Suppressor macrophage treated with lipopolysaccharide for 1 hour (primary cell): ENCODE measurements at regions not wholly inside any gene's neighbourhood (a gene's known extent, or its start where the extent isn't known, plus 50 kb on each side); places are given as distances from the start of the nearest gene placed in this dataset.

Experiments used
- DNase-seq, 3 donors: peaks; one replicate each; pipeline ENCODE4 v3.0.0-alpha.2; 2020 to 2022

- DNase-seq: no peak
Observed at GRCh38 chr6:128827675-128828464, 55.1 kb upstream of the LAMA2 start.

DNA sequence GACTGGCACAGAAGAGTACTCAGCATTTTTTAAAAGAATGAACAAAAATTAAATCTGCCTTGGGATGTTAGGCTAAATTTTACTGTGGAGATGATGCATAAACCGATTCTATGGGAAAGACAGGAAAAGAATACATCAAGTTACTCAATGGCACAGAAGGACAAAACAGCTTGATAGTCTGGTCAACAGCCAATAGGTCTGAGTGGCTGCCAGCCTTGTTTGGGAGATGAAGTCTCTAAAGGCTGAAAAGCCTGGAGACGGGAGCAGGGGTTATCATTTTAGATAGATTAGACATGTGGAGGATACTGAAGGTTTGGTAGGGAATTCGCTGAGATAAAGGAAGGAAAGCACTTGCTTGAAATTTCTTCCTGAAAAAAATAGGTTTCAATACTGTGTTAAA lies 56.3 kb upstream of the LAMA2 start:
- no peak for DNase-seq

DNA sequence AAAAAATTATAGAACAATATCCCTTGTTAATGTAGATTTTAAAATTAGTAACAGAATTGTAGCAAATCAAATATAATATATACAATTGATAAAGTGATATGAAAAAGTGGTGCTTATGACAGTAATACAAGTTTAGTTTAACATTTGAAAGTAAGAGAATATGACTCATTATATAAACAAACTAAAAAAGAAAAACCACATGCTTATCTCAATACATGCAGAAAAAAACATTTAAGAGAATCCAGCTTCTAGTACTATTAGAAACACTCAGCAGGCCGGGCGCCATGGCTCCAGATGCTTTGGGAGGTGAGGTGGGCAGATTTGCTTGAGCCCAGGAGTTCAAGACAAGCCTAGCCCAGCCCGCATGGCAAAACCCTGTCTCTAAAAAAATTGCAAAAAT lies 60.7 kb upstream of the LAMA2 start:
- no peak for DNase-seq

- DNase-seq: no peak
Observed at GRCh38 chr6:128821116-128821515, 61.8 kb upstream of the LAMA2 start.

DNA sequence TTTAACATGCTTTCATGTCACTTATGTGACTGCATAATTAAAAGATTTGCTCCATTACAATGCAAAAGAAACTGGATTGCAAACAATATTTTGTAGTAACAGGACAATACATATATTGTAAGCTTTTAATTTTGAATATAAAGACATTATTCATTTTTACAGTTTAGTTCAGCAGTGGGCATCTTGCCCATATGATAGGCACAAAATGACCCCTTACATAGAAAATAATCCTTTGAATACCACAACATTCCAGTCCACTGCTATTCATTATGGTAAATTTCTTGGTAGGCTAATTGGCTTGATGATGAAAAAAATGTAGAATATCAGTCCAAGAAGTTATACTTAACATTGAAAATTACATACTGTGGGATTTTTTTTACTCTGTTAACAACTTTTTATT lies 74.1 kb upstream of the LAMA2 start:
- no peak for DNase-seq

- peak in 1 of 3 donors; percentile 6 for DNase-seq
Observed at GRCh38 chr6:128807577-128807976, 75.4 kb upstream of the LAMA2 start.

GRCh38 chr6:128806261-128806660 lies 76.7 kb upstream of the LAMA2 start:
- DNase-seq: peak in 1 of 3 donors; percentile 12

DNA sequence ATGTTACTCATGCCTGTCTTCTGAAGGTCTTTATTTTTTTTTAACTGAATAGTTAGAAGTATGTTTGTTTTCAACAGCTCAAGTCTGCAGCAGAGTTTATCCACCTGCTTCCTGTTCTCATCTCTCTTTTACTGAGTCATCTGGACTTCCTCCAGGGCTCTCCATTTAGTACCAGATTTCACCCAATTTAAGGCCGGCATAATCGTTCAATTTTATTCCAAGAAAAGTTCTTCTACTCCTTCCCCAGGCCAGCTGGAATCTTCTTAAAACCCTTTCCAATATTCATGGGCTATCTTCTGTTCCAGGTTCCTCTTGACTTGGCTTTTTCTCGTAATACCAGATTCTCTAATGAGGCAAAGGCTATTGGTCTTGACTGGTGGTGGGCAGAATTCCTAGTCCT lies 79.0 kb upstream of the LAMA2 start:
- DNase-seq: no peak

DNA sequence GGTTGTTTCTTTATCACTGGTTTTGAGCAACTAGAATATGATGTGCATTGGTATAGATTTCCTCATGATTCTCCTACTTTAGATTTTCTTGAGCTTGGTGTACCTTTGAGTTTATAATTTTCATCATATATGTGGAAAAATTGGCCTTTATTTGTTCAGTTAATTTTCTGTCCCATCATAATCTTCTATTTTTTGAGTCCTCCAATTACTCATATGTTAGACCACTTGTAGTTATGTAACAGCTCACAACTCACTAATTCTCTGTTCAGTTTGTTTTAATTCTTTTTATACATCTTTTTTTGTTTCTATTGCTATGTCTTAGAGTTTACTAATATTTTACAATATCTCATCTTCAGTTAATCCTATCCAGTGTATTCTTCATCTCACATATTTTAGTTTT lies 81.3 kb upstream of the LAMA2 start:
- DNase-seq: no peak

DNA sequence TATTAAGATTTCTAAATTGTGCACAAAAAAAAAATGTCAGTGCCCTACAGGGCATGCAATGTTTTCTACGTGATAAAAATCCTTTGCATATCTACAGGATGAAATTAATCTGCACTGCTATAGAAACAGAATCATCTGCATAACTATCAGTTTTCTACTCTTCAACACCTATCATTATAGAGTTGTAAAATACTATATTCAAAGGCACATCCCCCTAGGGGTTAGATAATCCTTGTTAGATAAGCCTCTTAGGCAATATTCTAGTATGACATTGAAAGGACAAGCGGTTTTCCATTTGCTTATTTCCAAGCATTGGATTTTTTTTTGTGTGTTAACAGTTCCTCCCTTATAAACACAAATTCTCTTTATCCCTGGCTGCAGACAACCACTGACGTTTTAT lies 98.7 kb upstream of the LAMA2 start:
- no peak for DNase-seq

- DNase-seq: no peak
Observed at GRCh38 chr6:128768187-128768586, 114.8 kb upstream of the LAMA2 start.

GRCh38 chr6:128767705-128768104 lies 115.2 kb upstream of the LAMA2 start:
- no peak for DNase-seq

- no peak for DNase-seq
Observed at GRCh38 chr6:128767150-128767549, 115.8 kb upstream of the LAMA2 start.

- DNase-seq: no peak
Observed at GRCh38 chr6:128763599-128764300, 119.2 kb upstream of the LAMA2 start.

DNA sequence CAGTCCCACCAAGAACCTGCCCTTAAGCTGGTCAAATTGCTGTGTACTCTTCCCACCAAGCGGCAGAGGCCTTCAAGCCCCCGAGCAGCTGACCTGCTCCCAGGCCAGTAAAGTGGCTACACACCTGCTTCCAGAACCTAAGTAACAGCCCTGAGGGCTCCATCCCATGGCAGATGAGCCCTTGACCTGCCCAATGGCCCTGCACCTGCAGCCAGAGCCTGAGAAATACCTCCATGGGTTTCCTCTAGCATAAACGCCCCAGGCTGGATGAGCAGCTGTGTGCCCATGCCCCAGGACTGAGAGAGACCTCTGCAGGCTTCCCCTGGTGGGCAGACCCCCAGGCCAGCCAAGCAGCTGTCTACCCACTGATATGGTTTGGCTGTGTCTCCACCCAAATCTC lies 123.0 kb upstream of the LAMA2 start:
- no peak for DNase-seq

DNA sequence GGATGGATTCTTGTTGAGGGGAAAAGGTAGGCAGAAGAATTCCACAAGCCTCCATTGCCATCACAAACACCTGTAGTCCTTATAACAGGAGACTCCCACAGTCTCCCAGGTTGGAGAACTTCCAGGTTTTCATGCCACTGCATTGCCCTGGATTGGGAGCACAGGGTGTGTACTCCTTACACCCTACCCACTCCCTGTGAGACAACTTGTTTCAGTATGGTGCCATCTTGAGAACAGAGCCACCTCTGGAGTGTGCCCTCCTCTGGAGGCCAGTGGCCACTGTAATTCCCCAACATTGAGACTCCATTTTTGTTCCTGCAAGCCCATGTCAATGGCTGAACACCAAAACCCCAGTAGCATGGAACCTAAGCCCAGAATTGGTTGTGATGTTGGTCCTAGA lies 123.5 kb upstream of the LAMA2 start:
- DNase-seq: no peak

- no peak for DNase-seq
Observed at GRCh38 chr6:128757961-128758360, 125.0 kb upstream of the LAMA2 start.

GRCh38 chr6:128754658-128755256 lies 128.2 kb upstream of the LAMA2 start:
- no peak for DNase-seq

- DNase-seq: no peak
Observed at GRCh38 chr6:128743974-128744765, 138.8 kb upstream of the LAMA2 start.

GRCh38 chr6:128742900-128743299 lies 140.0 kb upstream of the LAMA2 start:
- DNase-seq: no peak

DNA sequence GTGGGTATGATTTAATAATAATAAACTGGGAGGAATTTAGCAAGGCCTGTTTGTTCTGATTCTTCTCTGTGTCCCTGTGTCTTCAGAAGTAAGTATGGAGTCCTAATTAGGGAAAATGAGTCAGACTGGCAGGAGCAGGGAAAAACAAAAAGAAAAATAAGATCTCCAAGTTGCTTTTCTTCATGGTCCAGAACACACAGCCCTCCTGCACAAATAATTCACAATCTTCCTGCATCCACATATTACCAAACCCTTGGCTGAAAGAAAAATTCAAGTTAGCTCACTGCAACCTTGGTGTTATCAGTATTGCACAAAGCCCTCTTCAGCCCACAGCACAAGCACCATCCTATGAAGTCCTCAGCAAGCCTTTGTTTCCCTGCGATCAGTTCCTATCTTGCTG lies 142.0 kb upstream of the LAMA2 start:
- no peak for DNase-seq

DNA sequence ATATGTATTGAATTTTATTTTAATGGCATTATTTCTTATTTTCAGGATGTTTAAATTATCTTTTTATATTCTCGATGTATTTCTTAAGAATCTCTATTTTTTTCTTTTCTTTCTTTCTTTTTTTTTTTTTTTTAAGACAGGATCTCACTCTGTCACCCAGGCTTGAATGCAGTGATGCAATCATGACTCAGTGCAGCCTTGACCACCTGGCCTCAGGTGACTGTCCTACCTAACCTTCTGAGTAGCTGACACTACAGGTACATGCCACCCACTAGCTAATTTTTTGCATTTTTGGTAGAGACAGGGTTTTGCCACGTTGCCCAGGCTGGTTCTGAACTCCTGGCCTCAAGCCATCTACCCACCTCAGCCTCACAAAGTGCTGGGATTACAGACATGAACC lies 143.8 kb upstream of the LAMA2 start:
- no peak for DNase-seq

DNA sequence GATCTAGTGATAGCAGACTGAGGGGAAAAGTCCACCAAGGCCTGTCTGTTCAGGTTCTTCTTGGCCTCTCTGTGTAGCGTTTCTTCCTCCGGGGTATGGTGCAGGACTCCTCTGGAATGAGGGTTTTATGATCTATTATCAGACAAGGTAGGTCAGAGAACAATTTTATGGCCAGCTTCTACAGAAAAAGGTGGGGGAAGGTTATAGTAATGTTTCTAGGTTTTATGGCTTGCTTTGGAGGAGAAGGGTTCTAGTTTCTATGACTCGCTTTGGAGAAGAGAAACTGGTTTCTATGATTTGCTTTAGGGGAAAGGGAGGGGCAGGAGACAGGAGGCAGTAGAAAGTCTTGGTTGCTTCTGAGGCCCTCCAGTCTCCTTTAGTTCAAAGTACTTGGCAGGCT lies 144.8 kb upstream of the LAMA2 start:
- DNase-seq: no peak
